ENCODE measurements at regions not wholly inside any gene's neighbourhood (a gene's known extent, or its start where the extent isn't known, plus 50 kb on each side); places are given as distances from the start of the nearest gene placed in this dataset.

DNA sequence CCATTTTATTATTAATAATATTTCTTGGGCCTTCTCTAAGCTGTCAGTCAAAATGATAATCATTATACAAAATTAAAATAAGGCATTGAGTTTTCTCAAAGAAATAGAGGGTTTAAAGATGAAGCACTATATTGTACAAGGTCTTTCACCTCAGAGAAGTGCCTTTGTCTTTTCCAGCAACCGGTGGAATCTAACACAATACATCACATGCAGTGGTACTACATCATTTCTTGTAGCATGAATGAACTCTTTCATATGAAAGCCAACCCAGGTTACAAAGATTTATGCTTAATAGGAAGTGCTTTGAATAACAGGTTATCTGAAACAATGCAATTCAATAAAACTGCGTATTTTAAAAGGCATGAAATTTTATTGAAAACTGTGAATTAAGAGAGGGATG lies 1620.8 kb downstream of the PCDH9 start:
- H3K36me3 ChIP-seq (ENCODE audit: insufficient read depth), result no peaks in the 10 kb centered on the region
- no peak overlapping the region for H3K27ac ChIP-seq (ENCODE audit: low read depth)
- 85% methylated on average over 2 of the region's 2 CpGs for WGBS
- no peak for DNase-seq (ENCODE audit: extremely low spot score)
- H3K4me3 ChIP-seq (ENCODE audit: low read depth, low read length), result no peak overlapping the region
- no peaks in the 10 kb centered on the region for H3K4me1 ChIP-seq (ENCODE audit: insufficient read depth)

DNA sequence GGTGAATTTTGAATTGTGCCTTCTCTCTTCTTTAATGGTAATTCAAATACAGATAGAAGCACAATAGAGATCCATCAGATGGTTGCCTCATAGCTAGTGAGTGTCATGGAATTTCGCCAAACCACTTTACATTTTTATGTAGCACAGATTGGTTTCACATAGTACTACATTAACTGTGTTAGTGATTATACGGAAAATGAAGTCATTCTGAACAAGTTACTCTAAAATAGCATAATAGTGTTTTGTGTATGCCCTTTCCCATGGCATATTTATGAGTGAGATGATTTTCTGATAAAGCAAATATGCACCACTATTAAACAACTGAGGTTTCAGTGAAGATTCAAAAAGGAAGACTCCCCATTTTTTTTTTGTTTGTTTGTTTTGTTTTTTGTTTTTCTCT lies 1623.5 kb downstream of the PCDH9 start:
- H3K27ac ChIP-seq (ENCODE audit: low read depth), result no peak overlapping the region
- DNase-seq (ENCODE audit: extremely low spot score), result no peak
- WGBS, result 69% methylated on average over 2 of the region's 2 CpGs
- H3K36me3 ChIP-seq (ENCODE audit: insufficient read depth), result no peaks in the 10 kb centered on the region
- H3K4me1 ChIP-seq (ENCODE audit: insufficient read depth), result no peaks in the 10 kb centered on the region
- no peak overlapping the region for H3K4me3 ChIP-seq (ENCODE audit: low read depth, low read length)

DNA sequence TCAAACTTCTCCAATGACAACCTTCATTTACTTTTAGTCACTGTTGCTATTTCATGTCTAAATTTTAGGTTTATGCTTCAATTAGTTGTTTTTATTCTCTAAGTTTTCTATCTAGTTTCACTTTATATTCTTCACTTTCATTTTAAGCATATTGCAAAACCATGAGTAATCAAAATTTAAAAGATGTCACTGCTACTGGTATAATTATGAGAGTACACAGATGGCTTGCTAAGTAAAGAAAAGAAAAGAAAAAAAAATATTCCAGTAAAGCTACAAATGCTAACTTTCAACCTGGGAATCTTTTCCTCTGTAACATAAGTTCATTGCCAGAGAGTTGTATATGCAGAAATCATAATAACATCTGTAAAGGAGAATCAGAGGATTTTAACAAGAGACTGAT lies 1624.7 kb downstream of the PCDH9 start:
- Histone ChIP-seq H3K36me3 (ENCODE audit: insufficient read depth) (no peaks in the 10 kb centered on the region), H3K4me1 (ENCODE audit: insufficient read depth) (no peaks in the 10 kb centered on the region), H3K4me3 (ENCODE audit: low read depth, low read length) (no peak overlapping the region), H3K27ac (ENCODE audit: low read depth) (no peak overlapping the region)
- DNase-seq (ENCODE audit: extremely low spot score), result no peak

DNA sequence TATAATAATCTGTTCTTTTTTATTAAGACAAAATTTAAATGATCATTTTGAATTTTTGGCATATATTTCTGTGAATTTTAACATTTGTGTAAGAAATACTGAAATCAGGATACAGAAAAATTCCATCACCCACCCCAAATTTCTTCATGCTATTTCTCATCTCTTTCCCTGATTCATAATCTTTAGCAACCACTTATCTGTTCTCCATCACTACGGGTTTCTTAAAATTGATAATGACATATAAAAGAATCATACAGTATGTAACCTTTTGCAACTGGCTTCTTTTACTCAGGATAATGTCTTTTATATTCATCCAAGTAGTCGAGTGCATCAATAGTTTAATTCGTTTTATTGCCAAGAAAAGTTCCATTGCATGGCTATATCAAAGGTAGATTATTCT lies 1627.0 kb downstream of the PCDH9 start:
- no peaks in the 10 kb centered on the region for H3K36me3 ChIP-seq (ENCODE audit: insufficient read depth)
- WGBS, result 91% methylated on average over 3 of the region's 3 CpGs
- no peak overlapping the region for H3K27ac ChIP-seq (ENCODE audit: low read depth)
- H3K4me1 ChIP-seq (ENCODE audit: insufficient read depth), result no peaks in the 10 kb centered on the region
- no peak overlapping the region for H3K4me3 ChIP-seq (ENCODE audit: low read depth, low read length)
- no peak for DNase-seq (ENCODE audit: extremely low spot score)

DNA sequence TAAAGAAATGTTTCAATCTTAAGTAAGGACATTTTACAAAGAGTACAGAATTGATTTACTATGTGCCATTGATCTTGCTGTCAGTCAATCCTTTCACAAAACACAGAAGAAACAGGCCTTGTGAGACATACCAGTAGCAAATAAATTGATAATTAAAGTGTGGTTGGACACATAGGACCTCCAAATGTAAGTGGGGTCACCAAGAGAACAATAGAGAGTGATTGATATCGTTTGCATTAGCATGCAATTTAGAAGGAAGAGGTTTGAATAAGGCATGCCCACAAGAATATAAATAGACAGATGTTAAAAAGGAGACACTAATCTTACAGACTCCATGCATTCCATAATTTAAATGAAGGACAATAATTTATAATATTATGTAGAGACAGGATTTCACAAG lies 1628.3 kb downstream of the PCDH9 start:
- H3K27ac ChIP-seq (ENCODE audit: low read depth), result no peak overlapping the region
- H3K36me3 ChIP-seq (ENCODE audit: insufficient read depth), result no peaks in the 10 kb centered on the region
- no peak overlapping the region for H3K4me3 ChIP-seq (ENCODE audit: low read depth, low read length)
- WGBS, result 93% methylated on average over 1 of the region's 1 CpG
- no peak for DNase-seq (ENCODE audit: extremely low spot score)
- H3K4me1 ChIP-seq (ENCODE audit: insufficient read depth), result no peaks in the 10 kb centered on the region

DNA sequence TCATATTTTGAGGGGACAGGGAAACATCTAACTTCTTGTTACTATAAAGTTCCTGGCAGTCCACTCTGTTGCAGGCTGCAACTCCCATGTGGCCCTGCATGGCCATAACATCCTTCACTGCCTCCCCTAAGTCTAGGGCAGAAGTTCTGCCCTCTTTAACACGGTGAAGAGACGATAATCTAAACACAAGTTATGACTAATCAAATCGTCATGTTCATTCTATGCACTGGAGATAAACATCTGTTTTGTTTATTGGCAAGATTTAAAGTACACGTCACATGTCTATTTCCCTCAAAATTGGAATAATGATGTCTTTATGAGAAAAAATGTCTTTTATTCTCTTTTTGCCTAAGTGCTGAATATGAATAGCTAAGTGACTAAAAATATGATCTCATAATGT lies 1629.4 kb downstream of the PCDH9 start:
- WGBS, result 35% methylated on average over 4 of the region's 4 CpGs
- Histone ChIP-seq H3K27ac (ENCODE audit: low read depth) (no peak overlapping the region), H3K4me3 (ENCODE audit: low read depth, low read length) (no peak overlapping the region), H3K4me1 (ENCODE audit: insufficient read depth) (no peaks in the 10 kb centered on the region), H3K36me3 (ENCODE audit: insufficient read depth) (no peaks in the 10 kb centered on the region)
- no peak for DNase-seq (ENCODE audit: extremely low spot score)

DNA sequence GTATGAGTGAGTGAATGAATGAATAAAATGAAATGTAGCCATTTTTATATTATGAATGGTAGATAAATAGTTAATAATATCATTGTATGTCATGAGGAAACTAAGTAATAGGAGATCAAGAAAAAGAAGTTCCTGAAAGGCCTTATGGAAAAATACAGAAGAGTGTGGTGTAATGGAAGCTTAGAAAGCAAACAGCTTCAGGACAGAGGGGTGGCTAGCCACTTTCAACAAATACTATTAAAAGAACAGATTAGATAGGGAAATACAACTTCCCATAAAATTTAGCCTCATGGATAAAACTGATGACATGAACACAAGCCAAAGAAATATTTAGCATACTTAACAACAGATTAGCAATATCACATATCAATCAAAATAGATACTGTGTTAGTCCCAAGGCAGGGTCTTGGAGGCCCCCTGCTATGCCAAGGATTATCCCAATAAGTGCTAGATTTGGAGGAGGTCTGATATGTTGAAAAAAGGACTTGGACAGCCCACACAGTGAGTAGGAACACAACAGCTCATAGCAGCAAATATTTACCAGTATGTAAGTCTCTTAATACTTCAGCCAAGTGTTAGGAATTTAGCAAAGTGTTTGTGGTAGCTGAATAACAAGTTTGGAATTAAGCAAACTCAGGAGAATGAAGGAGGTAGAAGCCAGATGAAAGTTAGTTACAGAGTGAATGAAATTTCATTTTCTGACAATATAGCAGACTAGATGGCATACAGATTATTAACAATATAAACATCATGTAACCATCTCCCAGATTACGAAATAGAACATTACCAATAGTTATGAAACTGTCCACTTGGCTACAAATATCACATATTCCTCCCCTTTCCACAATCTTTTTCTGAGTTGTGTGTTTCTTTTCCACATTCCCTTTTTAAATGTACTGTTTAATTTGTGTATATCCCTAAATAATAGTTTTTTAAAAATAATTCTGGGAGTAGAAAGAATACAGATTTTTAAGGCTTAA lies 1632.0 kb downstream of the PCDH9 start:
- DNase-seq (ENCODE audit: extremely low spot score), result no peak
- Histone ChIP-seq H3K36me3 (ENCODE audit: insufficient read depth) (no peaks in the 10 kb centered on the region), H3K4me1 (ENCODE audit: insufficient read depth) (no peaks in the 10 kb centered on the region), H3K27ac (ENCODE audit: low read depth) (no peak overlapping the region), H3K4me3 (ENCODE audit: low read depth, low read length) (no peak overlapping the region)
- 58% methylated on average over 1 of the region's 1 CpG for WGBS

DNA sequence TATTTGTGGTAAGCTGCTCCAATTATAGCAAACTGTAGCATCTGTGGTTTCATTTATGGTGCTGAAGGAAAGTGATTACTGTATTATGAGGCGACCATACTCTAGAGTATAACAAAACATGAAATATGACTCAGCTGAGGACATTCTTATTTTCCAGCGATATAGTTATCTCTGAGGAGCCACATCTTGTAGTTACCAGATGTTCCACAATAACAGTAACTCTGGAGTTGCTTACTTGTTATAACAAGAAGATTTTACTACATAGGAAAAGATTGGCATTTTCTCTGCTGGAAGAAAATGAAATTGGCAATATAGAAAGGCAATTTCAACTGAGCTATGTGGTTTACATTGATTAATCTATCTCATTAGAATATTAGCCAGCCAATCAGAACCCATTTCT lies 1634.2 kb downstream of the PCDH9 start:
- Histone ChIP-seq H3K27ac (ENCODE audit: low read depth) (no peak overlapping the region), H3K36me3 (ENCODE audit: insufficient read depth) (no peaks in the 10 kb centered on the region), H3K4me1 (ENCODE audit: insufficient read depth) (no peaks in the 10 kb centered on the region), H3K4me3 (ENCODE audit: low read depth, low read length) (no peak overlapping the region)
- WGBS, result 40% methylated on average over 2 of the region's 2 CpGs
- DNase-seq (ENCODE audit: extremely low spot score), result no peak

DNA sequence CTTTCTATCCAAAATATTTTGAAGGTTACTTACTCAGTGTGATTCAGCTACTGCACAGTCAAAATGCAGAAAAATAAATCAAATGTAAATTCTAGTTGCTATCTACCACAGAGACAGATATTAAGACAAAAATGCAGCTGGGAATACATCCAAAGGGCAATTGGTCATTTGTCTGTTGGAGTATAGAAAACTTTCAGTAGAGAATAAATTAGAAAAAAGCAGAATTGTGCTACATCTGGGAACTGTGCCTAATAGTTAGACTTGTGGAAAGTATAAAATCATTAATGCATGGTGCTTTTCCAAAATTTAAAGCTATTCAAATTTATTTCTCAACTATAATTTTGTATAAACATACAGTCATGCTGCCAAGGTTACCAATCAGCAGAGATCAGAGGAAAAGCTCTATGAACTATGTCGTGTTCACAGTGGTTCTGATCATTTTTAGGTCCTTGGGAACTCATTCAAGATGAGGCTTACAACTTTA lies 1635.8 kb downstream of the PCDH9 start:
- Histone ChIP-seq H3K4me3 (ENCODE audit: low read depth, low read length) (no peak overlapping the region), H3K27ac (ENCODE audit: low read depth) (no peak overlapping the region), H3K4me1 (ENCODE audit: insufficient read depth) (no peaks in the 10 kb centered on the region), H3K36me3 (ENCODE audit: insufficient read depth) (no peaks in the 10 kb centered on the region)
- WGBS, result 22% methylated on average over 1 of the region's 1 CpG
- peak; percentile 21 for DNase-seq (ENCODE audit: extremely low spot score)

DNA sequence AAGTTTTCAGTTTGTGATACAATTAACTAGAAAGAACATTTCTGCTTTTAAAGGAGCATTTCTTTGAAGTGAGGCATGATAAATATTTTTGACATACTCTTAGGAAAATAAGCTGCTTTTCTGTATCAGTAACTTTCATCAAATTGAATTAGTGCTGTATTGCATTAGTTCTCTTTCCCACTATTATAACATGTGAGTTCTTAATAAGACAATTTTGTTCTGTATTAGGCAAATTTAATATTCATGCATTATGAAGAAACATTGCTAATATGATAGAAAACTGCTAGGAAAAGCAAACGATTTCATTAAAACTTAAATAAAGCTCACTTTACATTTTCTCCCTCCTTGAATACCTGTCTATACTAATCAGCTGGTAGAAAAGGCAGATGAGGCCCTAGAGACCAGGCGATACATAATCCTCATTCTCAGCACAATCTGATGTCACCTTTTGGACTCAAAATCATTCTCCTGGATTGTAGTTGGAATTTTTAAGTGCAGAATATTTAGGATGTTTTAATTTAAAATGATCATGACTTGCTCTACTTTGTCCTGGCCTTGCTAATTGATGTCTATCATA lies 1636.8 kb downstream of the PCDH9 start:
- Histone ChIP-seq H3K4me1 (ENCODE audit: insufficient read depth) (no peaks in the 10 kb centered on the region), H3K36me3 (ENCODE audit: insufficient read depth) (no peaks in the 10 kb centered on the region), H3K27ac (ENCODE audit: low read depth) (no peak overlapping the region), H3K4me3 (ENCODE audit: low read depth, low read length) (no peak overlapping the region)
- WGBS, result 92% methylated on average over 2 of the region's 2 CpGs
- no peak for DNase-seq (ENCODE audit: extremely low spot score)

DNA sequence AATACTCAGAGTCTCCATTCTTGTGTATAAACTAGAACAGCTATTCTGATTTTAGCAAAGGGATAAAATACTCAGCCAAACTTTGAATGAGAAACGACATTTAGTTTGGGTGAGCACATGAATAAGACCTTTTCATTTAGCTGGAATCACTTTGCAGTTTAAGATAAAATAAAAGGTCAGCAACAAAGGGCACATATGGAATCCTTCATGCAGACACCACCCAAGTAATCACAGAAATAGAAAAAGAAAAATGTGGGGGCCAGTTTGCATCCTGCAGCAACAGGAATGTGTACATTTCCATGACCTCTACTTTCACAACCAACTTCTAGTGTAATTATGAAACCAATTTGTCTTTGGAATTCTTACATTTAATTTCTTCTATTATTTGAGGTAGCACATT lies 1637.4 kb downstream of the PCDH9 start:
- Histone ChIP-seq H3K27ac (ENCODE audit: low read depth) (no peak overlapping the region), H3K4me3 (ENCODE audit: low read depth, low read length) (no peak overlapping the region), H3K4me1 (ENCODE audit: insufficient read depth) (no peaks in the 10 kb centered on the region), H3K36me3 (ENCODE audit: insufficient read depth) (no peaks in the 10 kb centered on the region)
- no peak for DNase-seq (ENCODE audit: extremely low spot score)
- WGBS, result 34% methylated on average over 1 of the region's 1 CpG

DNA sequence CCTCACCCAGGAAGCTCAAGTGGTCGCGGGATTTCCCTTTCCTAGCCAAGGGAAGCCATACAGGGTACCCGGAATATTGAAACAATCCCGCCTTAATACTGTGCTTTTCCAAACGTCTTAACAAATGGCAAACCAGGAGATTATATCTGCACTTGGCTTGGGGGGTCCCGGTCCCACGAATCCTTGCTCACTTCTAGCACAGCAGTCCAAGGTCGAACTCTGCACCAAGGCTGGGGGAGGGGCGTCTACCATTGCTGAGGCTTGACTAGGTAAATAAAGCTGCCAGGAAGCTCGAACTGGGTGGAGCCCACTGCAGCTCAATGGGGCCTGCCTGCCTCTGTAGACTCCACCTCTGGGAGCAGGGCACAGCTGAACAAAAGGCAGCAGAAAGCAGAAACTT lies 1644.8 kb downstream of the PCDH9 start:
- Histone ChIP-seq H3K27ac (ENCODE audit: low read depth) (no peak overlapping the region), H3K4me3 (ENCODE audit: low read depth, low read length) (no peak overlapping the region), H3K36me3 (ENCODE audit: insufficient read depth) (no peaks in the 10 kb centered on the region), H3K4me1 (ENCODE audit: insufficient read depth) (no peaks in the 10 kb centered on the region)
- no peak for DNase-seq (ENCODE audit: extremely low spot score)
- 88% methylated on average over 10 of the region's 10 CpGs for WGBS

DNA sequence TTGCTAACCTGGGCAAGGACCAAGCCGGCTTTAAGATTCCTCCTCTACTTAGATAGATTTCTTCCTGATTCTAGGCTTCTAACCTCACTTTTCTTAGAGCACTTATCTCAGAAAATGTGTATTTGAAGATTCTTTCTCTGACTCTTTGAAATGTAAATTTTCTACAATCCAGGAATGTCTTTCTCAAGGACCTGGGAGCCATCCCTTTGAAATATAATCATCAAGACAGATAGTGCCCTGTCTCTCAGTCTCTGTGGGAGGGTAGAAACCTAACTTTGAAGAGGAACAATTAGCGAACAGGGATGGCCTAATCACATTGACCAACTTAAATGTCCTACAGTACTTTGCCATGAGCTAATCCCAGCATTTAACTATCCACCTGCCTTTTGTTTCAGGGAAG lies 1646.0 kb downstream of the PCDH9 start:
- no peak overlapping the region for H3K4me3 ChIP-seq (ENCODE audit: low read depth, low read length)
- no peaks in the 10 kb centered on the region for H3K4me1 ChIP-seq (ENCODE audit: insufficient read depth)
- WGBS, result 80% methylated on average over 2 of the region's 2 CpGs
- H3K27ac ChIP-seq (ENCODE audit: low read depth), result no peak overlapping the region
- H3K36me3 ChIP-seq (ENCODE audit: insufficient read depth), result no peaks in the 10 kb centered on the region
- no peak for DNase-seq (ENCODE audit: extremely low spot score)

DNA sequence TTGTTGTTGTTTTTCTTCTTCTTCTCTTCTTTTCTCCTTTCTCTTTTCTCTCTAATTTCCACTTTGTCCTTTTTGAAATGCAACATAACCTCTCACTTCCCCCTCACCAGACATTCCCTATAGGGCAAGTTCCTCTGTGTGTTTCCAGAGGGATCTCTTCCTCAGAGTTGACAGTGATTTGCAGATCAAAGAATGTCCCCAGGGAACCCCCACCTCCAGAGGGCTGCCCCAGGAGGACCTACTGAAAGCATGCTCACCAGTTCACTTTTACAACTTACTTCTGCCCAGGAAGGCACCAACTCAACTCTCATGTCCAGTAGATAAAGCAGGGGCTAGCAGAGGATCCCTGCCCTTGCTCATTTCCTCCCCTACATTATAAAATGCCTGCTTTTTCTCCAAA lies 1648.0 kb downstream of the PCDH9 start:
- no peaks in the 10 kb centered on the region for H3K4me1 ChIP-seq (ENCODE audit: insufficient read depth)
- no peaks in the 10 kb centered on the region for H3K36me3 ChIP-seq (ENCODE audit: insufficient read depth)
- H3K27ac ChIP-seq (ENCODE audit: low read depth), result no peak overlapping the region
- no peak overlapping the region for H3K4me3 ChIP-seq (ENCODE audit: low read depth, low read length)
- no peak for DNase-seq (ENCODE audit: extremely low spot score)
